ENCODE measurements at regions not wholly inside any gene's neighbourhood (a gene's known extent, or its start where the extent isn't known, plus 50 kb on each side); places are given as distances from the start of the nearest gene placed in this dataset.

DNA sequence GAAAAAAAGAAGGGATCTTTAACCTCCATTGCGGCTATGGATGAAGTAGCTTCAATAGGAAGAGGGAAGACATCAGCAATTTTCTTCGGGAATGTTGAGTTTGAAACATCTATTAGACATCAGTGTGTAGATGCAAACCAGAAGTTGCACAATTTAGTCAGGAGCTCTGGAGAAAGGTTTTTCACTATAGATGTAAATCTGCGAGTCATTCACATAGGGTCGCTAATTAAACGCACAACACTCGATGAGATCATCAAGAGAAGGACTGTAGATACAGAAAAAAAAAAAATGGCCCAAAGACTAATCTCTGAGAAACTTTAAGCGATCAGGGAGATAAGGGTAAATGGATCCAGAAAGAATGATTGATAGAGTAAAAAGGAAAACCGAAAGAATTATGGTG lies 61.7 kb upstream of the TES start:
- no peak for DNase-seq

DNA sequence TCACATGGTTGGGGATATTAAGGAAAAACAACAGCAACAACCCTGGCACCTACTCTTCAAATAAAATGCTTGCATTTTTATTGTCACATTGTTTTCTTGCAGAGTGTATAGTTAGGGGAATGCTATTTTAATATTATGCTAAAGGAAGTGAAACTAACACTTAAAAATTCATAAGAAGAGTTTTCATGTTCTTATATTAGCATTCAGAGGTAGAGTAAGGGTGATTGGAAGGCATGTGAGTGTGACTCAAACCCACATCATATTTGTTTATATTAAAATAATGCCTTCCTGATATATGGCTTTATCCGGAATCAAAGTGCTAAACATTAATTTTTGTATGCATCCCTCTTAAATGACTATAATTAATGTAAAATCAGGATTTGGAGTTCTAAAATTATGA lies 59.8 kb upstream of the TES start:
- DNase-seq, result no peak

DNA sequence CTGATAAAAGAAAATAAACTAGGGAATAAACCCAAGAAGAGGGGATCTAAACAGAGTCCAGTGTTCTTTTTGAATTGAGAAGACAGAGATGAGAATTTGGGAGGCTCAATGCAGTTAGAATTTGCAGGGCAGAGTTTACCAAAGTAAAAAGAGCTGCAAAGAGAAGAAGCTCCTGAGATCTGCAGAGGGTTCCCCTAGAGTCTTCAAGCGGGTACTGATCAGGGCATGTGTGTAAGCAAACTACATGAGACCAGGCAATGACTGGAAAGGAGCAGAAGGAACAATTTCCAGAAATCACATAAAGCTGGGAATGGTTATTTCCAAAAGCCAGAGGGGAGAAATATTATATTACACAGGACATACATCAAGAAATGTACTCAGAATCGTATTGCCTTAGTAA lies 58.1 kb upstream of the TES start:
- no peak for DNase-seq

DNA sequence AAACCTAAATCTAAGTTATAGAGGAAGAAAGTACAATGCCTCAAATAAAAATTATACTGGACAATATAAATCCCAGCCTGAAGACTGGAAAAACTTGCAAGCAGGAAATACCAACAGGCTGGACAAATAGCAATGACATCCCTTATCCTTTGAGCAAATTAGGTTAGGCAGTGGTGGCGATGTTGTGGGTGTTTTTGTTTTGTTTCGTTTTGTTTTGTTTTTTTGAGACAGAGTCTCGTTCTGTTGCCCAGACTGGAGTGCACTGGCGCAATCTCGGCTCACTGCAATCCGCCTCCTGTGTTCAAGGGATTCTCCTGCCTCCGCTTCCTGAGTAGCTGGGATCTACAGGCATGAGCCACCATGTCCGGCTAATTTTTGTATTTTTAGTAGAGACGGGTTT lies 57.3 kb upstream of the TES start:
- DNase-seq, result no peak

DNA sequence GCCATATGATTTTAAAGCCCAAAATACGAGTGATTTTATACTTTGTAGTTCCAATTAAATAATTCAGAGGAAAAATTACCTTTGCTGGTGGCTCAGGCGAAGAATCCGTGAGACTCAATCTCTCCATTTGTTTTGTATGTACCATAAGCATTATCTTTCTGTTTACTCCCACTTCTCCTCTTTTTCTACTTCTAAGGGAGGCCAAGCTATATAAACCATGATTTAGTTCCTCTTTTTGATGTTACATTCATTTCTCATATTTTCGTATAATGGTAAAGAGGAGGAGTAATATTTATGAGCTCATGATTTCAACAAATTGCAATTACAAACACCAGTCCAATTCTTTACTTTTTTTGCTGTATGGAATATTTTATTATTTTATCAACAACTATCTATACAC lies 50.6 kb upstream of the TES start:
- DNase-seq, result no peak

Data from GDM1 (cell line).